ENCODE measurements at regions not wholly inside any gene's neighbourhood (a gene's known extent, or its start where the extent isn't known, plus 50 kb on each side); places are given as distances from the start of the nearest gene placed in this dataset.

DNA sequence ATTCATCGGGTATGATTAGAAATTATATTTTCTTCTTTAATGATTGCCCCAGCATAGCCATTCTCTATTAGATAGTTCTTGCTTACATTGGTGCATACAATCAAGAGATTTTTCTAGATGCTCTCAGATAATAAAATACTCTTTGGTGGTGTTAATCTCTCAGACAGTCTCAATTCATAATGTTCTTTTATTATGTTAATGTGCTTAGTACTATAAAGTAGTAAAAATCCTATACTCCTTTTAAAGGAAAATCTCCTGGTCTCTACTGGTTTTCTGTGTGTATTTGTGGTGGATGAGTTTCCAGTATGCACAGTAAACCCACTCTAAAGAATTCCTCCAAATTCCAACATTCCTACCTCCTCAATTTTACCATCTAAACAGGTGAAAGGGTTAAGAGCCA lies 203.5 kb downstream of the FAT4 start:
- TF ChIP-seq CTCF (conservative IDR thresholded peaks at IDR 0.05 in 1 of 2, IDR thresholded peaks at IDR 0.05 in 1 of 2; ENCODE audit: low read depth in 1 of 2, low read length in 2 of 2) (no peak), EZH2 (IDR thresholded peaks at IDR 0.05; ENCODE audit: low read length, missing control alignments) (no peak)

Measured in fibroblast of lung (primary cell).